PC-3 (cell line): ENCODE measurements at regions not wholly inside any gene's neighbourhood (a gene's known extent, or its start where the extent isn't known, plus 50 kb on each side); places are given as distances from the start of the nearest gene placed in this dataset.

Source experiments
- ATAC-seq: fragments of 200-7000 bp; cut with Tn5 transposase; 2 replicates; pipeline ENCODE4 v1.9.1; 2020; ENCODE audit warnings: mild to moderate bottlenecking, moderate library complexity
- BruUV-seq: library from RNA; stranded (reverse); fragments of 400-500 nt; replicated peaks from 2 replicates; lab custom pipeline; 2021; lab: Mats Ljungman, UMichigan
- CTCF ChIA-PET: fragments of 300-600 bp; sonication (Branson Sonifier 250); formaldehyde crosslinking; loops from one replicate; lab custom pipeline; 2022; ENCODE audit warnings: antibody characterized with exemption; lab: Charles Lee
- POLR2A ChIA-PET: fragments of 300-600 bp; sonication (Branson Sonifier 250); formaldehyde crosslinking; loops from one replicate; lab custom pipeline; 2022; ENCODE audit warnings: antibody characterized with exemption; ENCODE audit not compliant: unreplicated experiment; lab: Charles Lee
- DNase-seq: peaks from one replicate; pipeline ENCODE4 v3.0.0-alpha.2; 2015
- H2AFZ ChIP-seq: fragments of 300-600 bp; sonication (generic); 2 replicates; pipeline ENCODE4 v1.6.0; 2016; ENCODE audit warnings: antibody characterized with exemption, low read length
- H3F3A ChIP-seq: fragments of 300-600 bp; sonication (generic); one replicate; pipeline ENCODE4 v1.6.0; 2017; ENCODE audit warnings: antibody characterized with exemption, low read length, control low read depth, mild to moderate bottlenecking; ENCODE audit not compliant: unreplicated experiment
- H3K27ac ChIP-seq: fragments of 300-600 bp; sonication (generic); 2 replicates; pipeline ENCODE4 v1.5.1; 2016; ENCODE audit warnings: mild to moderate bottlenecking, low read length
- H3K27me3 ChIP-seq: fragments of 300-600 bp; sonication (generic); 2 replicates; pipeline ENCODE4 v1.6.1; 2016; ENCODE audit warnings: low read length, mixed read lengths
- H3K36me3 ChIP-seq: fragments of 300-600 bp; sonication (generic); 2 replicates; pipeline ENCODE4 v1.6.1; 2016; ENCODE audit warnings: low read depth, mixed run types, low read length, mixed read lengths
- H3K4me1 ChIP-seq: fragments of 300-600 bp; sonication (generic); 2 replicates; pipeline ENCODE4 v1.5.1; 2016; ENCODE audit warnings: low read length; ENCODE audit not compliant: insufficient read depth
- H3K4me2 ChIP-seq: fragments of 300-600 bp; sonication (generic); 2 replicates; pipeline ENCODE4 v1.6.0; 2016; ENCODE audit warnings: low read length
- H3K4me3 ChIP-seq: fragments of 300-600 bp; sonication (generic); 2 replicates; pipeline ENCODE4 v1.5.1; 2016; ENCODE audit warnings: mild to moderate bottlenecking, low read length, mixed read lengths
- H3K79me2 ChIP-seq: fragments of 300-600 bp; sonication (generic); 2 replicates; pipeline ENCODE4 v1.6.1; 2017; ENCODE audit warnings: low read length, mixed read lengths
- H3K9ac ChIP-seq: fragments of 300-600 bp; sonication (generic); 2 replicates; pipeline ENCODE4 v1.6.0; 2016; ENCODE audit warnings: mild to moderate bottlenecking, low read length
- H3K9me2 ChIP-seq: fragments of 300-600 bp; sonication (generic); replicated peaks from 2 replicates; pipeline ENCODE4 v1.6.1; 2016; ENCODE audit warnings: mixed run types, low read length, mixed read lengths
- H3K9me3 ChIP-seq: fragments of 300-600 bp; sonication (generic); 2 replicates; pipeline ENCODE4 v1.6.1; 2016; ENCODE audit warnings: low read length, mixed read lengths
- H4K20me1 ChIP-seq: fragments of 300-600 bp; sonication (generic); 2 replicates; pipeline ENCODE4 v1.6.1; 2016; ENCODE audit warnings: low read length, mixed read lengths
- EZH2 ChIP-seq: fragments of 300-600 bp; sonication (generic); IDR thresholded peaks from one replicate; pipeline ENCODE4 v1.6.1; 2017; ENCODE audit warnings: antibody characterized with exemption, mild to moderate bottlenecking, low read length; ENCODE audit not compliant: unreplicated experiment
- EZH2phosphoT487 ChIP-seq: fragments of 300-600 bp; sonication (generic); IDR thresholded peaks from 2 replicates; pipeline ENCODE4 v1.6.1; 2018; ENCODE audit warnings: mild to moderate bottlenecking, antibody characterized with exemption, low read length, borderline replicate concordance
- intact Hi-C: fragments of 100-400 bp; cut with micrococcal nuclease; formaldehyde crosslinking; loops from 2 replicates; pipeline ENCODE4 v1.9.0; 2023
- TF ChIP-seq, protein P1 (sequence below): fragments of 300-600 bp; sonication (generic); conservative IDR thresholded peaks from 2 replicates; pipeline ENCODE4 v1.5.1; 2017; ENCODE audit warnings: antibody characterized with exemption, low read depth, mild to moderate bottlenecking, low read length

DNA sequence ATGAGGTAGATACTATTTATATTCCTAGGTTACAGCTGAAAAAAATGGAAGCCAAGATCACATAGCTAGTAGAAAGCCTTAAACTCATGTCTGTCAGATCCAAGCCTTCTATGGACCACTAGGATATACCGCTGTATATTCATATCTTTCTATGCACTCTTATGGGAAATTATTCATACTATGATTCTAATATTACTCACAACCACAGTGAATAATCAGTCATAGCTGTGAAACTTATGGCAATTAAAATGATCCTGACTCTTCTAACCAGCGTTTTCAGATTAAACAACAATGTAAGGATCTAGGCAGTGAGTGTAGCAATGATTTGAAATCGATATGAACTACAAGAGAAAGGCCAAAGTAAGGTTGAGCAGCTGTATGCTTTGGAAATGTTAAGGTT, 111.0 kb downstream of the RASGEF1B start:
- POLR2A ChIA-PET, result no interaction called here
- Histone ChIP-seq H3K4me1 (no peaks in the 10 kb centered on the region), H3K4me3 (no peak overlapping the region), H2AFZ (no peak overlapping the region), H3K9me2 (no peaks in the 10 kb centered on the region), H4K20me1 (no peaks in the 10 kb centered on the region), H3K36me3 (no peaks in the 10 kb centered on the region), H3K4me2 (no peak overlapping the region), H3F3A (no peaks in the 10 kb centered on the region), H3K9me3 (no peaks in the 10 kb centered on the region), H3K27ac (no peak overlapping the region), H3K9ac (no peak overlapping the region), H3K27me3 (no peaks in the 10 kb centered on the region), H3K79me2 (no peaks in the 10 kb centered on the region)
- ATAC-seq (peak; percentile 42), DNase-seq (peak; percentile 10)
- intact Hi-C loops, result no loop called here
- BruUV-seq, result no TSS peak
- TF ChIP-seq, protein P1, sequence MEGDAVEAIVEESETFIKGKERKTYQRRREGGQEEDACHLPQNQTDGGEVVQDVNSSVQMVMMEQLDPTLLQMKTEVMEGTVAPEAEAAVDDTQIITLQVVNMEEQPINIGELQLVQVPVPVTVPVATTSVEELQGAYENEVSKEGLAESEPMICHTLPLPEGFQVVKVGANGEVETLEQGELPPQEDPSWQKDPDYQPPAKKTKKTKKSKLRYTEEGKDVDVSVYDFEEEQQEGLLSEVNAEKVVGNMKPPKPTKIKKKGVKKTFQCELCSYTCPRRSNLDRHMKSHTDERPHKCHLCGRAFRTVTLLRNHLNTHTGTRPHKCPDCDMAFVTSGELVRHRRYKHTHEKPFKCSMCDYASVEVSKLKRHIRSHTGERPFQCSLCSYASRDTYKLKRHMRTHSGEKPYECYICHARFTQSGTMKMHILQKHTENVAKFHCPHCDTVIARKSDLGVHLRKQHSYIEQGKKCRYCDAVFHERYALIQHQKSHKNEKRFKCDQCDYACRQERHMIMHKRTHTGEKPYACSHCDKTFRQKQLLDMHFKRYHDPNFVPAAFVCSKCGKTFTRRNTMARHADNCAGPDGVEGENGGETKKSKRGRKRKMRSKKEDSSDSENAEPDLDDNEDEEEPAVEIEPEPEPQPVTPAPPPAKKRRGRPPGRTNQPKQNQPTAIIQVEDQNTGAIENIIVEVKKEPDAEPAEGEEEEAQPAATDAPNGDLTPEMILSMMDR, result no peak
- TF ChIP-seq EZH2, result no peak
- TF ChIP-seq EZH2phosphoT487, result no peak
- CTCF ChIA-PET, result no interaction called here

DNA sequence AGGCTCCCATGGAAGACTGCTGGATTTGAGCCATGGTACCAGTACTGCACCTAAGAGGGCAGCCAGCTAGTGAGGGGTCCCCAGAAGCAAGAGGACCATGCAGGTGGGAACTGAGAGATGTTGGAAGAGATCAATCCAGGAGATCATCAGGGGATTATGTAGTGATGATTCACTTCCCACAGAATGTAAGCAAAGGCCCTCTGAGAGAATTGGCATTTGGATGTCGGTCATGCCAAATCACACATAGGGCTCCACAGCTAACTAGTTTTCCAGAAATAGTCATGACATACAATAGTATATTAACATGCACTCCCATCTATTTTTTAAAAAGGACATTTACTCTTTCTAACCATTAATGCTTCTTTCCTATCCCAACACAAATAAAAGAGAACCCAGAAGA, 112.5 kb downstream of the RASGEF1B start:
- ChIA-PET CTCF (no interaction called here), POLR2A (no interaction called here)
- no peak for TF ChIP-seq EZH2phosphoT487
- TF ChIP-seq, protein P1, result no peak

DNA sequence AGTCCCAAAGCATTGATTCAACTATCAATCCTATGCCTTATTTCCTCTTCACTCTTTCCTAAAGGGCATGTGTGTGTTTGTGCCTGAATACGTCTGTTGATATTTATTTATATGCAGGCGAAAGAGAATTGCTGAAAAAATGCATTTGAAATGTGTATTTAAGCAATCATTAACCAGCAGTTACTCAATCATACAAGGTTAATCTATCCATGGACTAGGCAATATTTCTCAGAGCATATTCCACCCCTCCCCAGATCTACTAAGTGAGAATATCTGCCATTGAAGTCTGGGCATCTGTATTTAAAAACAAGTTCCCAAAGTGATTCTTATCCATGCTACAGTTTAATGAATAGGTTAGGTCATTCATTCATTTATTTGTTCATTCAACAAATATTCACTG, 113.6 kb downstream of the RASGEF1B start:
- Histone ChIP-seq H3K27me3 (no peaks in the 10 kb centered on the region), H3K9me3 (no peaks in the 10 kb centered on the region), H4K20me1 (no peaks in the 10 kb centered on the region), H3F3A (no peaks in the 10 kb centered on the region), H3K36me3 (no peaks in the 10 kb centered on the region), H3K4me3 (no peak overlapping the region), H3K9ac (no peak overlapping the region), H3K27ac (no peak overlapping the region), H3K79me2 (no peaks in the 10 kb centered on the region), H3K9me2 (no peaks in the 10 kb centered on the region), H3K4me1 (no peaks in the 10 kb centered on the region), H2AFZ (no peak overlapping the region), H3K4me2 (no peak overlapping the region)
- CTCF ChIA-PET, result interaction anchor here (0.6 kb wide), 1 partner anchor 49 kb away, joined by 3 read pairs; no protein-coding TSS in a partner anchor
- BruUV-seq, result no TSS peak
- no peak for TF ChIP-seq EZH2phosphoT487
- TF ChIP-seq EZH2, result no peak
- TF ChIP-seq, protein P1, result no peak
- ATAC-seq, result no peak
- intact Hi-C loops, result no loop called here
- DNase-seq, result no peak
- POLR2A ChIA-PET, result no interaction called here

More for the DNA sequence above, 112.5 kb downstream of the RASGEF1B start:
- ATAC-seq (no peak), DNase-seq (no peak)
- H3K27ac ChIP-seq, result no peak overlapping the region
- no peaks in the 10 kb centered on the region for H4K20me1 ChIP-seq
- BruUV-seq, result no TSS peak
- no peak overlapping the region for H2AFZ ChIP-seq
- no peak overlapping the region for H3K9ac ChIP-seq
- no peaks in the 10 kb centered on the region for H3K9me2 ChIP-seq
- intact Hi-C loops, result no loop called here
- no peaks in the 10 kb centered on the region for H3K36me3 ChIP-seq
- no peaks in the 10 kb centered on the region for H3K4me1 ChIP-seq
- no peaks in the 10 kb centered on the region for H3K9me3 ChIP-seq
- no peaks in the 10 kb centered on the region for H3K27me3 ChIP-seq
- H3K4me3 ChIP-seq, result no peak overlapping the region
- no peaks in the 10 kb centered on the region for H3K79me2 ChIP-seq
- H3F3A ChIP-seq, result no peaks in the 10 kb centered on the region
- no peak overlapping the region for H3K4me2 ChIP-seq
